Mesenteric fat pad (tissue), 1 donor: ENCODE measurements at regions not wholly inside any gene's neighbourhood (a gene's known extent, or its start where the extent isn't known, plus 50 kb on each side); places are given as distances from the start of the nearest gene placed in this dataset.

Experiments
- DNase-seq: peaks from one replicate; pipeline ENCODE4 v3.0.0-alpha.2; 2020; ENCODE audit warnings: low spot score
- donor health status: DM: yes; HTN: yes; CAD: no.

GRCh38 chr4:100970414-100970813 is 376.9 kb downstream of the PPP3CA start:
- no peak for DNase-seq

GRCh38 chr4:100969925-100970324 is 377.4 kb downstream of the PPP3CA start:
- no peak for DNase-seq

- no peak for DNase-seq
These were observed 379.3 kb downstream of the PPP3CA start for GRCh38 chr4:100968046-100968445.

GRCh38 chr4:100963627-100964026 is 383.7 kb downstream of the PPP3CA start:
- DNase-seq = no peak

- no peak for DNase-seq
These were observed 384.6 kb downstream of the PPP3CA start for GRCh38 chr4:100962698-100963097.

GRCh38 chr4:100960232-100960631 is 387.1 kb downstream of the PPP3CA start:
- DNase-seq = no peak

GRCh38 chr4:100954046-100954445 is 393.3 kb downstream of the PPP3CA start:
- DNase-seq = no peak

GRCh38 chr4:100953616-100954015 is 393.7 kb downstream of the PPP3CA start:
- DNase-seq = no peak

GRCh38 chr4:100952590-100952989 is 394.7 kb downstream of the PPP3CA start:
- no peak for DNase-seq

GRCh38 chr4:100949350-100949935 is 397.9 kb downstream of the PPP3CA start:
- DNase-seq = no peak

- DNase-seq = no peak
These were observed 398.4 kb downstream of the PPP3CA start for GRCh38 chr4:100948911-100949310.

- no peak for DNase-seq
These were observed 401.5 kb downstream of the PPP3CA start for GRCh38 chr4:100945789-100946188.

- DNase-seq = peak; percentile 78
These were observed 408.6 kb downstream of the PPP3CA start for GRCh38 chr4:100938698-100939097.

- DNase-seq = no peak
These were observed 410.5 kb downstream of the PPP3CA start for GRCh38 chr4:100936661-100937375.

GRCh38 chr4:100935090-100935489 is 412.2 kb downstream of the PPP3CA start:
- no peak for DNase-seq

- DNase-seq = no peak
These were observed 413.7 kb downstream of the PPP3CA start for GRCh38 chr4:100933628-100934027.

- DNase-seq = no peak
These were observed 411.9 kb upstream of the EMCN start for GRCh38 chr4:100929758-100930157.

GRCh38 chr4:100929135-100929534 is 411.3 kb upstream of the EMCN start:
- no peak for DNase-seq

- DNase-seq = no peak
These were observed 408.4 kb upstream of the EMCN start for GRCh38 chr4:100926039-100926717.

- DNase-seq = no peak
These were observed 395.9 kb upstream of the EMCN start for GRCh38 chr4:100913685-100914084.

- DNase-seq = no peak
These were observed 390.7 kb upstream of the EMCN start for GRCh38 chr4:100908540-100908939.
